ENCODE measurements at regions not wholly inside any gene's neighbourhood (a gene's known extent, or its start where the extent isn't known, plus 50 kb on each side); places are given as distances from the start of the nearest gene placed in this dataset.

DNA sequence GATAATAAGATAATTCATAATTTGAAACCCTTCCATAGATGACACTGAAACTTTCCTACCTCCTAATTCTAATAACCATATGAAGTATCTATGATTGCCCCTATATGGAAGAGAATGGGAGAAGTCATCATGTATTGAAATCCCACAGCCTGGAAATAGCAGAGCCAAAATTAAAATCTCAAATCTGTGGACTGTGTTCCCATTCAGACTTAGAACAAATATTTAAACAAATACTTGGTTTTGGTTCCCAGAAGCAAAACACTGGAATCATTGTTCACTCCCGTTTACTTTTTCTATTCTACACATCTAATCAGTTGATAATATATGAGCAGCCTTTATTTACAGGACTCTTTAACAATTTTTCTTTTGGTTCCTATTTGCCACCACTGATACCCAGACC, 92.6 kb upstream of the PTPRD start:
- TF ChIP-seq, protein P1, sequence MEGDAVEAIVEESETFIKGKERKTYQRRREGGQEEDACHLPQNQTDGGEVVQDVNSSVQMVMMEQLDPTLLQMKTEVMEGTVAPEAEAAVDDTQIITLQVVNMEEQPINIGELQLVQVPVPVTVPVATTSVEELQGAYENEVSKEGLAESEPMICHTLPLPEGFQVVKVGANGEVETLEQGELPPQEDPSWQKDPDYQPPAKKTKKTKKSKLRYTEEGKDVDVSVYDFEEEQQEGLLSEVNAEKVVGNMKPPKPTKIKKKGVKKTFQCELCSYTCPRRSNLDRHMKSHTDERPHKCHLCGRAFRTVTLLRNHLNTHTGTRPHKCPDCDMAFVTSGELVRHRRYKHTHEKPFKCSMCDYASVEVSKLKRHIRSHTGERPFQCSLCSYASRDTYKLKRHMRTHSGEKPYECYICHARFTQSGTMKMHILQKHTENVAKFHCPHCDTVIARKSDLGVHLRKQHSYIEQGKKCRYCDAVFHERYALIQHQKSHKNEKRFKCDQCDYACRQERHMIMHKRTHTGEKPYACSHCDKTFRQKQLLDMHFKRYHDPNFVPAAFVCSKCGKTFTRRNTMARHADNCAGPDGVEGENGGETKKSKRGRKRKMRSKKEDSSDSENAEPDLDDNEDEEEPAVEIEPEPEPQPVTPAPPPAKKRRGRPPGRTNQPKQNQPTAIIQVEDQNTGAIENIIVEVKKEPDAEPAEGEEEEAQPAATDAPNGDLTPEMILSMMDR (IDR thresholded peaks at IDR 0.05) = no peak
- no peak for TF ChIP-seq EP300 (IDR thresholded peaks at IDR 0.05; ENCODE audit: low read depth)

Measured in transverse colon (tissue), 3 donors.